ENCODE measurements at regions not wholly inside any gene's neighbourhood (a gene's known extent, or its start where the extent isn't known, plus 50 kb on each side); places are given as distances from the start of the nearest gene placed in this dataset.

- no peak for DNase-seq (ENCODE audit: low read depth)
- no peak for TF ChIP-seq CTCF (IDR thresholded peaks at IDR 0.05; ENCODE audit: low read depth, low read length, missing control alignments)
- in situ Hi-C loops (cut with HindIII; ENCODE audit: low sequenced_read_pairs) = no loop called here
- H3K4me3 ChIP-seq (ENCODE audit: low read depth, low read length) = no peak overlapping the region
Observed at GRCh38 chr21:27085387-27085786, 118.5 kb upstream of the ADAMTS5 start.

- in situ Hi-C loops (cut with HindIII; ENCODE audit: low sequenced_read_pairs) = no loop called here
- no peak overlapping the region for H3K4me3 ChIP-seq (ENCODE audit: low read depth, low read length)
- no peak for DNase-seq (ENCODE audit: low read depth)
- TF ChIP-seq CTCF (IDR thresholded peaks at IDR 0.05; ENCODE audit: low read depth, low read length, missing control alignments) = no peak
Observed at GRCh38 chr21:27083144-27083543, 116.3 kb upstream of the ADAMTS5 start.

- no peak overlapping the region for H3K4me3 ChIP-seq (ENCODE audit: low read depth, low read length)
- in situ Hi-C loops (cut with HindIII; ENCODE audit: low sequenced_read_pairs) = no loop called here
- TF ChIP-seq CTCF (IDR thresholded peaks at IDR 0.05; ENCODE audit: low read depth, low read length, missing control alignments) = no peak
- DNase-seq (ENCODE audit: low read depth) = no peak
Observed at GRCh38 chr21:27082431-27083010, 115.6 kb upstream of the ADAMTS5 start.

- no peak overlapping the region for H3K4me3 ChIP-seq (ENCODE audit: low read depth, low read length)
- no peak for TF ChIP-seq CTCF (IDR thresholded peaks at IDR 0.05; ENCODE audit: low read depth, low read length, missing control alignments)
- in situ Hi-C loops (cut with HindIII; ENCODE audit: low sequenced_read_pairs) = no loop called here
- no peak for DNase-seq (ENCODE audit: low read depth)
Observed at GRCh38 chr21:27079636-27080240, 112.8 kb upstream of the ADAMTS5 start.

- TF ChIP-seq CTCF (IDR thresholded peaks at IDR 0.05; ENCODE audit: low read depth, low read length, missing control alignments) = no peak
- in situ Hi-C loops (cut with HindIII; ENCODE audit: low sequenced_read_pairs) = no loop called here
- no peak overlapping the region for H3K4me3 ChIP-seq (ENCODE audit: low read depth, low read length)
- no peak for DNase-seq (ENCODE audit: low read depth)
Observed at GRCh38 chr21:27078915-27079314, 112.0 kb upstream of the ADAMTS5 start.

GRCh38 chr21:27077501-27077900, 110.6 kb upstream of the ADAMTS5 start:
- no peak overlapping the region for H3K4me3 ChIP-seq (ENCODE audit: low read depth, low read length)
- DNase-seq (ENCODE audit: low read depth) = no peak
- in situ Hi-C loops (cut with HindIII; ENCODE audit: low sequenced_read_pairs) = no loop called here
- TF ChIP-seq CTCF (IDR thresholded peaks at IDR 0.05; ENCODE audit: low read depth, low read length, missing control alignments) = no peak

Measured in astrocyte of the cerebellum (primary cell).